ENCODE measurements at regions not wholly inside any gene's neighbourhood (a gene's known extent, or its start where the extent isn't known, plus 50 kb on each side); places are given as distances from the start of the nearest gene placed in this dataset.

DNA sequence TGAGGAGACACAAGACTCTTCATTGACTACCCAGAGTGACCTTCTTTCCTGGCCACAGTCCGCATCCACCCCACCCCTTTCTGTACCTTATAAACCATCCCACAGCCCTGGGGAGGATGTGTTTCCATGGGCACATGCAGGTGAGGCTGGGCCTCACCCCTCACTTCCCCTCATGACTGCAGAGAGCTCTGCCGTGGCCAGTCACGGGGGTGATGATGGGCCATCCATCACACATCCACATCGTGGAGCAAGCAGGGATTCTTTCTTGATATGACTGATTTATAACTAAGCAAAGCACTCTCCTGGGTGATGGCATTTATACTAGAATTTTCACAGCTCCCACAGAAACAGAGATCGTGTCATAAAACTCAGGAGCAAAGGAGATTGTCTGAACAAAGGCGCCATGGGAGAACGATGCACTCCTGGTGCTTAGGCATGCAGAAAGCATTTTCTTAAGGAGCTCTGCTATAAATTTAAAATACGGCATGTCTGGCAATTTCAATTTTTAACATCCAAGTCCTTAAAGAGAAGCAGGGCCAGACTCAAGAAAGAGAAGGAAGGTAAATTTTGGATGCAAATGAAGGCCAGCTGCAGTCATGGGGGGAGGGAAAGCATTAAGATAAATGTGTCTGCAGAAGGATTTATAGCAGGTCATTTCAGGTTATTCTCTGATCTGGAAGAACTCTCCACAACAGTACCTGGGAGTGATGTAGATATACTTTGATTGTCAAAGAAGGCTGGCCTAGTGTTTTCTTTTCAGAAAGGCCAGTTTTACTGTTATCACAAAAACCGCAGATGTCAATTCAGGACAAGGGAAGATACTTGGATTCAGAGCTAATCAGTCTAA lies 777.0 kb downstream of the C6orf118 start:
- no peak for DNase-seq (ENCODE audit: low read depth, low spot score)
- Histone ChIP-seq H3K27ac (ENCODE audit: control insufficient read depth, insufficient read depth, low read length) (no peak overlapping the region), H3K36me3 (ENCODE audit: control insufficient read depth in 2 of 2, extremely low read depth in 1 of 2, insufficient read depth in 2 of 2, low read length in 2 of 2) (no peaks in the 10 kb centered on the region), H2AFZ (ENCODE audit: control insufficient read depth, low read length) (no peak overlapping the region), H3K9ac (ENCODE audit: control insufficient read depth, extremely low read depth, insufficient read depth, low read length) (no peak overlapping the region), H3K9me1 (ENCODE audit: control insufficient read depth, extremely low read depth, insufficient read depth, low read length) (no peaks in the 10 kb centered on the region), H3K9me3 (ENCODE audit: control insufficient read depth, low read depth, low read length) (no peaks in the 10 kb centered on the region), H3K4me3 (ENCODE audit: control insufficient read depth in 2 of 3, extremely low read depth in 1 of 3, insufficient read depth in 2 of 3, low read depth in 1 of 3, low read length in 3 of 3) (no peak overlapping the region), H3K79me2 (ENCODE audit: control insufficient read depth, insufficient read depth, low read length) (no peaks in the 10 kb centered on the region), H4K20me1 (ENCODE audit: control insufficient read depth, extremely low read depth, insufficient read depth, low read length) (no peaks in the 10 kb centered on the region), H3K27me3 (ENCODE audit: control insufficient read depth, extremely low read depth, insufficient read depth, low read length) (no peaks in the 10 kb centered on the region), H3K4me2 (ENCODE audit: control insufficient read depth, extremely low read depth, insufficient read depth, low read depth, low read length) (no peak overlapping the region), H3K4me1 (ENCODE audit: control insufficient read depth, extremely low read depth, insufficient read depth, low read length) (no peaks in the 10 kb centered on the region)
- TF ChIP-seq, protein P1, sequence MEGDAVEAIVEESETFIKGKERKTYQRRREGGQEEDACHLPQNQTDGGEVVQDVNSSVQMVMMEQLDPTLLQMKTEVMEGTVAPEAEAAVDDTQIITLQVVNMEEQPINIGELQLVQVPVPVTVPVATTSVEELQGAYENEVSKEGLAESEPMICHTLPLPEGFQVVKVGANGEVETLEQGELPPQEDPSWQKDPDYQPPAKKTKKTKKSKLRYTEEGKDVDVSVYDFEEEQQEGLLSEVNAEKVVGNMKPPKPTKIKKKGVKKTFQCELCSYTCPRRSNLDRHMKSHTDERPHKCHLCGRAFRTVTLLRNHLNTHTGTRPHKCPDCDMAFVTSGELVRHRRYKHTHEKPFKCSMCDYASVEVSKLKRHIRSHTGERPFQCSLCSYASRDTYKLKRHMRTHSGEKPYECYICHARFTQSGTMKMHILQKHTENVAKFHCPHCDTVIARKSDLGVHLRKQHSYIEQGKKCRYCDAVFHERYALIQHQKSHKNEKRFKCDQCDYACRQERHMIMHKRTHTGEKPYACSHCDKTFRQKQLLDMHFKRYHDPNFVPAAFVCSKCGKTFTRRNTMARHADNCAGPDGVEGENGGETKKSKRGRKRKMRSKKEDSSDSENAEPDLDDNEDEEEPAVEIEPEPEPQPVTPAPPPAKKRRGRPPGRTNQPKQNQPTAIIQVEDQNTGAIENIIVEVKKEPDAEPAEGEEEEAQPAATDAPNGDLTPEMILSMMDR (optimal IDR thresholded peaks at IDR 0.05 in 1 of 3, IDR thresholded peaks at IDR 0.05 in 1 of 3, conservative IDR thresholded peaks at IDR 0.05 in 1 of 3; ENCODE audit: extremely low read depth in 1 of 3, insufficient read depth in 2 of 3, low read length in 3 of 3), result no peak
- TF ChIP-seq EZH2 (IDR thresholded peaks at IDR 0.05; ENCODE audit: low read length), result no peak
- dilution Hi-C loops (cut with MboI; ENCODE audit: extremely low pct_ligation_motif_present, low sequenced_read_pairs), result no loop called here
- FAIRE-seq, result no peak

DNA sequence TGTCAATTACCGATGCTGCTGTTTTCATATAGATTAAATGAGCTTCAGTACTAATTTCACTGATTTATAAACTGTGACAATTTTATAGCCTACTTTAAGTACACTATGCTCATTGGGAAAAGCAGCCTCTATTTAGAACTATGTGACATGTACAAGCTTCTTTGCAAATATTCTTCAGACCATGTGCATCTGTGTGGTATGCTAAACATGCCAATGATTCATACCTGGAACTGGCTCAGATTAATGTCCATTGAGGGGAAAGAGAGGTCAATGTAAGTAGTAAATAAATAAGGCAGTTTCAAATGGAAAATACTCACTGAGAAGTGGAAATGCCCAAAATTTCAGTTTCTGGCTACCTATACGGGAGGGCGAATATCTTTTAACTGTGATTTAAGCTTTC lies 777.7 kb downstream of the C6orf118 start:
- DNase-seq (ENCODE audit: low read depth, low spot score) (no peak), FAIRE-seq (no peak)
- dilution Hi-C loops (cut with MboI; ENCODE audit: extremely low pct_ligation_motif_present, low sequenced_read_pairs), result no loop called here

More for the DNA sequence above, 777.7 kb downstream of the C6orf118 start:
- no peaks in the 10 kb centered on the region for H3K9me1 ChIP-seq (ENCODE audit: control insufficient read depth, extremely low read depth, insufficient read depth, low read length)
- no peaks in the 10 kb centered on the region for H3K27me3 ChIP-seq (ENCODE audit: control insufficient read depth, extremely low read depth, insufficient read depth, low read length)
- H3K4me2 ChIP-seq (ENCODE audit: control insufficient read depth, extremely low read depth, insufficient read depth, low read depth, low read length), result no peak overlapping the region
- H3K36me3 ChIP-seq (ENCODE audit: control insufficient read depth in 2 of 2, extremely low read depth in 1 of 2, insufficient read depth in 2 of 2, low read length in 2 of 2), result no peaks in the 10 kb centered on the region
- H3K9me3 ChIP-seq (ENCODE audit: control insufficient read depth, low read depth, low read length), result no peaks in the 10 kb centered on the region
- no peak overlapping the region for H3K9ac ChIP-seq (ENCODE audit: control insufficient read depth, extremely low read depth, insufficient read depth, low read length)
- TF ChIP-seq EZH2 (IDR thresholded peaks at IDR 0.05; ENCODE audit: low read length), result no peak
- TF ChIP-seq, protein P1 (optimal IDR thresholded peaks at IDR 0.05 in 1 of 3, IDR thresholded peaks at IDR 0.05 in 1 of 3, conservative IDR thresholded peaks at IDR 0.05 in 1 of 3; ENCODE audit: extremely low read depth in 1 of 3, insufficient read depth in 2 of 3, low read length in 3 of 3), result no peak
- no peaks in the 10 kb centered on the region for H3K79me2 ChIP-seq (ENCODE audit: control insufficient read depth, insufficient read depth, low read length)
- no peaks in the 10 kb centered on the region for H3K4me1 ChIP-seq (ENCODE audit: control insufficient read depth, extremely low read depth, insufficient read depth, low read length)
- H2AFZ ChIP-seq (ENCODE audit: control insufficient read depth, low read length), result no peak overlapping the region
- H4K20me1 ChIP-seq (ENCODE audit: control insufficient read depth, extremely low read depth, insufficient read depth, low read length), result no peaks in the 10 kb centered on the region
- H3K27ac ChIP-seq (ENCODE audit: control insufficient read depth, insufficient read depth, low read length), result no peak overlapping the region
- H3K4me3 ChIP-seq (ENCODE audit: control insufficient read depth in 2 of 3, extremely low read depth in 1 of 3, insufficient read depth in 2 of 3, low read depth in 1 of 3, low read length in 3 of 3), result no peak overlapping the region

Measured in keratinocyte (primary cell).